Thyroid gland (tissue), 4 donors: ENCODE measurements at regions not wholly inside any gene's neighbourhood (a gene's known extent, or its start where the extent isn't known, plus 50 kb on each side); places are given as distances from the start of the nearest gene placed in this dataset.

ENCODE experiments used
- CTCF ChIP-seq, 6 experiments: fragments of 200-600 bp in 3 of 6; fragments of 450-650 bp in 3 of 6; sonication (generic) in 3 of 6; IDR thresholded peaks; one replicate each; pipeline ENCODE4 v1.5.1; 2016 to 2019; ENCODE audit warnings: antibody characterized with exemption in 6 of 6, mild to moderate bottlenecking in 2 of 6, inconsistent platforms in 1 of 6, moderate library complexity in 1 of 6
- POLR2A ChIP-seq, 2 donors: fragments of 450-650 bp; IDR thresholded peaks; one replicate each; pipeline ENCODE4 v1.6.1; 2017; ENCODE audit warnings: antibody characterized with exemption in 2 of 2, mild to moderate bottlenecking in 2 of 2, moderate library complexity in 1 of 2

DNA sequence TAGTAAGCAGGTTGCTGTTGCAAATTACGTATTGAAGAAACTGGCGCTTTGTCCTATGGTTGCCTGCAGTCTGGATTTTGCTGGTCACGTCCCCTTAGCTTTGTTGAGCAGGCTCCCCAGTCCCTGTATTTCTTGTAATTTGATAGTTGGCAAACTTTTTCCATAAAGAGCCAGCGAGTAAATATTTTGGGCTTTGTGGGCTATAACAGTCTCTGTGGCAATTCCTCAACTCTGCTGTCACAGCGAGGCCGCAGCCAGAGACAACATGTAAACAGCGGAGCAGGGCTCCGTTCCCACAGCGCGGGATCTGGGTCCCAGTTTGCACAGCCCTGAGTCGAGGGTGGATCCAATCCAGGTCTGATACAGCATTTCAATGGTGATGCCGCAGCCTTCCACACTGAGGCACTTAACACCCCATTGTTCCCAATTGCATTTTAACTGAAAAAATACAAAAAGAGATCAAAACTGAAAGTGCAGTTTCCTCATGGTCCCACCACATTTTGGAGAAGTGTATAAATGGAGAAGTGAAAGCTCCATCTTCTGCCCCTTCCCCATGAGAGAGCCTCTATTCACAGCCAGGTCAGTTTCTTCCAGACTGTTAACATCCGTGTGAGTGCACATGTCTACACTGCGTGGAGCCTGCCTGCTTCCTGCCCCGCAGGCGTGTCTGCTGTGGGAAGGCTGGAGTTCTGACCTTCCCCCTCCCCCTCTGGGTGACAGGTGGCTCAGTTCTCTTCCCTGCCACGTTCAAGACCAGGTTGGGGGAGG, 89.1 kb downstream of the RPS6KA4 start:
- TF ChIP-seq CTCF (IDR thresholded peaks at IDR 0.05) (no peak), POLR2A (IDR thresholded peaks at IDR 0.05) (no peak)
